Nephron progenitor cell (in vitro differentiated cells): ENCODE measurements at regions not wholly inside any gene's neighbourhood (a gene's known extent, or its start where the extent isn't known, plus 50 kb on each side); places are given as distances from the start of the nearest gene placed in this dataset.

ENCODE experiments used
- DNase-seq: peaks from one replicate; pipeline ENCODE4 v3.0.0; 2021
- H3K27ac Mint-ChIP-seq: 2 replicates; pipeline ENCODE4 v1.8.0; 2021; ENCODE audit warnings: mild to moderate bottlenecking, moderate library complexity, mixed read lengths
- H3K27me3 Mint-ChIP-seq: 2 replicates; pipeline ENCODE4 v1.8.0; 2021; ENCODE audit warnings: mild to moderate bottlenecking, low read depth, mixed read lengths; ENCODE audit not compliant: poor library complexity
- H3K36me3 Mint-ChIP-seq: 2 replicates; pipeline ENCODE4 v1.8.0; 2021; ENCODE audit warnings: low read depth, mixed read lengths
- H3K4me1 Mint-ChIP-seq: 2 replicates; pipeline ENCODE4 v1.8.0; 2021; ENCODE audit warnings: mixed read lengths
- H3K4me3 Mint-ChIP-seq: 2 replicates; pipeline ENCODE4 v1.8.0; 2021; ENCODE audit warnings: mild to moderate bottlenecking, moderate library complexity, mixed read lengths
- H3K9me3 Mint-ChIP-seq: 2 replicates; pipeline ENCODE4 v1.8.0; 2021; ENCODE audit warnings: mild to moderate bottlenecking, moderate library complexity, mixed read lengths
- CTCF ChIP-seq: fragments of 200-600 bp; sonication (generic); IDR thresholded peaks from 2 replicates; pipeline ENCODE4 v1.5.0; 2021; ENCODE audit warnings: antibody characterized with exemption

DNA sequence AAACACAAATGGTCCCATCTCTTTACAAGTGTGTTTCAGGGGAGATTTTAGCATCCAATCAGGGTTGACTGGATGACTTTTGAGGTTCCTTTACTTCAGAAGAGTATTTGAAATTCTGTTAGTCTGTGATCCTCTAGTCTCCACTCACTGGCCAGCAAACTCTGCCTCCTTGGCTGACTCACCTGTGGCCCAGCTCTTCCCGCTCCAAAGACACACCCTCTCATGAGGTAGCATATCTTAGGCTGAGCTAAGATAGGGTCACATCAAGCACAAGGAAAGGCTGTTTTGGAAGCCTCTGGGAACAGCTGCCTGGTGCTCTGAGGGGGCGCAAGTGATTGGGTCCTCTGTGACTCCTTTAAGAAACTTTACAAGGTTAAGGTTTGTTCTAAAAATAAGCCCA lies 102.3 kb upstream of the FGGY start:
- Mint-ChIP-seq H3K27ac (no peak overlapping the region), H3K4me3 (no peak overlapping the region), H3K4me1 (peaks cover 15% of the 10 kb centered on the region), H3K36me3 (peaks cover 15% of the 10 kb centered on the region), H3K27me3 (peaks cover 5% of the 10 kb centered on the region), H3K9me3 (peaks cover 44% of the 10 kb centered on the region)
- DNase-seq = no peak
- TF ChIP-seq CTCF = no peak

DNA sequence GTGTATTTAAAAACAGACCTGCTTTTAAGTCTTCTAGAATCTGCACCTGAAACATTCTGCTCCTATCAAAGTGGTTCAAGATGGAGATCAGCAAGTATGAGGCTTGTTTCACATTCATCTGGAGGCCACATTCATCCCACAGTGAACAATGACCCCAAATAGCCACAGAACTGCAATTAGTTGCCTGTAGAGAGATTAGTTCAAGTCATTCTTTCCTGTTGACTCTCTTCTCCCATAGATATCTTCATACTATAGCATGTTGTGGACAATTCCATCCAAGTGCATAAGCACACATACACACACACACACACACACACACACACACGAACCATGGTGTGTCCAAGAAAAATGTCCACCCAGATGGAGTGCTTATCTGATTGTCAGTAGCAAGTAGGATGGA lies 101.7 kb upstream of the FGGY start:
- DNase-seq = no peak
- no peak overlapping the region for H3K4me3 Mint-ChIP-seq
- TF ChIP-seq CTCF = no peak
- peaks cover 19% of the 10 kb centered on the region for H3K4me1 Mint-ChIP-seq
- H3K27ac Mint-ChIP-seq = no peak overlapping the region
- H3K27me3 Mint-ChIP-seq = peaks cover 4% of the 10 kb centered on the region
- H3K9me3 Mint-ChIP-seq = peaks cover 39% of the 10 kb centered on the region
- H3K36me3 Mint-ChIP-seq = peaks cover 15% of the 10 kb centered on the region

GRCh38 chr1:59198564-59198963 lies 98.3 kb upstream of the FGGY start:
- no peak for DNase-seq
- no peak for TF ChIP-seq CTCF
- Mint-ChIP-seq H3K4me3 (no peak overlapping the region), H3K27me3 (peaks cover 2% of the 10 kb centered on the region), H3K36me3 (no peaks in the 10 kb centered on the region), H3K9me3 (peaks cover 7% of the 10 kb centered on the region), H3K27ac (no peak overlapping the region), H3K4me1 (peaks cover 23% of the 10 kb centered on the region)

DNA sequence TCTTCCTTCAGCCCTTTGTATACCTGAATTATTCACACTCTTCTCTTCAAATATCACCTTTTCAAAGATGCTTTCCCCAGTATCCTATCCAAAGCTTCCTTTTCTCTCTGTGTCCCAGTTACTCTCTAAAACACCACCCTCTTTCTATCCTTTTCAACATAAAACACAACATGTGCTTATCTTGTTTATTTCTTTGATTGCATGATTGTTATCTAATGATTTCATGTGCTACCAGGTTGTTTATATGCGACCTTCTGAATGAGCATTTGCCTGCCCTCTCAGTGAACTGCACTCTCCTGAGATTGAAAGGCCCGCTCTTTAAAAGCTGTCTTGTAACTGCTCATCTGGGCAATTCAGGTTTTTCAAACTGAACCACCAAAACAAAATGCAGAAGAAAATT lies 97.7 kb upstream of the FGGY start:
- H3K9me3 Mint-ChIP-seq = peaks cover 3% of the 10 kb centered on the region
- DNase-seq = no peak
- H3K4me3 Mint-ChIP-seq = no peak overlapping the region
- H3K4me1 Mint-ChIP-seq = peaks cover 23% of the 10 kb centered on the region
- H3K36me3 Mint-ChIP-seq = no peaks in the 10 kb centered on the region
- no peak for TF ChIP-seq CTCF
- peaks cover 2% of the 10 kb centered on the region for H3K27me3 Mint-ChIP-seq
- H3K27ac Mint-ChIP-seq = peak overlapping the region; percentile 8

GRCh38 chr1:59199719-59200376 lies 97.0 kb upstream of the FGGY start:
- H3K27me3 Mint-ChIP-seq = peaks cover 2% of the 10 kb centered on the region
- H3K4me3 Mint-ChIP-seq = no peak overlapping the region
- no peak for DNase-seq

More at GRCh38 chr1:59199719-59200376, 97.0 kb upstream of the FGGY start:
- Mint-ChIP-seq H3K27ac (no peak overlapping the region), H3K36me3 (peaks cover 2% of the 10 kb centered on the region), H3K9me3 (peaks cover 8% of the 10 kb centered on the region), H3K4me1 (peaks cover 23% of the 10 kb centered on the region)
- TF ChIP-seq CTCF = no peak
